OCI-LY3 (cell line): ENCODE measurements at regions not wholly inside any gene's neighbourhood (a gene's known extent, or its start where the extent isn't known, plus 50 kb on each side); places are given as distances from the start of the nearest gene placed in this dataset.

Source experiments
- H2AFZ ChIP-seq: fragments of 200-600, 300-600 bp; shearing (Covaris generic); 2 replicates; pipeline ENCODE4 v1.6.0; 2014; ENCODE audit warnings: antibody characterized with exemption, low read depth, low read length
- H3K27ac ChIP-seq: fragments of 200-600, 300-600 bp; sonication (generic); 2 replicates; pipeline ENCODE4 v1.5.1; 2014; ENCODE audit warnings: mild to moderate bottlenecking, low read length, moderate library complexity, mixed read lengths
- H3K27me3 ChIP-seq: fragments of 200-600, 300-600 bp; sonication (generic); 2 replicates; pipeline ENCODE4 v1.6.1; 2014; ENCODE audit warnings: low read depth, low read length, mixed read lengths
- H3K36me3 ChIP-seq: fragments of 200-600, 300-600 bp; sonication (generic); replicated peaks from 2 replicates; pipeline ENCODE3; 2014; ENCODE audit warnings: low read depth, low read length, mixed read lengths
- H3K4me1 ChIP-seq: fragments of 300-600, 200-600 bp; sonication (generic); 2 replicates; pipeline ENCODE4 v1.6.1; 2014; ENCODE audit warnings: low read length, mixed read lengths
- H3K4me2 ChIP-seq: fragments of 200-600, 300-600 bp; sonication (generic); 2 replicates; pipeline ENCODE4 v1.6.1; 2014; ENCODE audit warnings: low read length, mixed read lengths
- H3K4me3 ChIP-seq: fragments of 300-600, 200-600 bp; sonication (generic); 2 replicates; pipeline ENCODE4 v1.5.1; 2014; ENCODE audit warnings: antibody characterized with exemption, mild to moderate bottlenecking, low read length, moderate library complexity
- H3K79me2 ChIP-seq: fragments of 300-600, 200-600 bp; shearing (Covaris generic); 2 replicates; pipeline ENCODE4 v1.6.1; 2014; ENCODE audit warnings: mild to moderate bottlenecking, low read length, mixed read lengths
- H3K9ac ChIP-seq: fragments of 300-600, 200-600 bp; shearing (Covaris generic); 2 replicates; pipeline ENCODE4 v1.6.0; 2014; ENCODE audit warnings: mild to moderate bottlenecking, low read length, moderate library complexity
- H3K9me3 ChIP-seq: fragments of 200-600, 300-600 bp; shearing (Covaris generic); 2 replicates; pipeline ENCODE4 v1.6.1; 2014; ENCODE audit warnings: low read length, mixed read lengths; ENCODE audit not compliant: insufficient read depth
- H4K20me1 ChIP-seq: fragments of 200-600, 300-600 bp; sonication (generic); 2 replicates; pipeline ENCODE4 v1.6.1; 2016; ENCODE audit warnings: low read length, mixed read lengths; ENCODE audit not compliant: insufficient read depth
- EZH2phosphoT487 ChIP-seq: fragments of 200-600 bp; shearing (Covaris generic); IDR thresholded peaks from 2 replicates; pipeline ENCODE4 v1.6.1; 2018; ENCODE audit warnings: antibody characterized with exemption, mixed run types, low read depth
- TF ChIP-seq, protein P1 (sequence below): fragments of 200-600, 300-600 bp; sonication (generic); IDR thresholded peaks from 2 replicates; pipeline ENCODE4 v1.5.1; 2014; ENCODE audit warnings: antibody characterized with exemption, low read length, low read depth

DNA sequence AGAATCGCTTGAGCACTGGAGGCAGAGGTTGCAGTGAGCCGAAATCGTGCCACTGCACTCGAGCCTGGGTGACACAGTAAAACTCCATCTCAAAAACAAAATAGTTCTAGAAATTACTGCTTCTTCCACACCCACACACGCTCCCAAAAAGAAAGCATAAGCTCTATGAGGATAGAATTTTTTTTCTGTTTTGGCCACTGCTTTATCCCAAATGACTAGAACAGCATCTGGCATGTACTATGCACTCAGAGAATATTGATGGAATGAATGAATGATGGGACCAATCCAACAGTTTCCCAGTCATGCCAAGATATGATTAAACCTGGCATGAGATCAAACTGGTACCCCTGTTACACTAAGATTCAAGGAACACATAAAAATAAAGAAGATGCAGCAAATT, 455.4 kb upstream of the CHAC2 start:
- no peak overlapping the region for H3K4me2 ChIP-seq
- H3K27me3 ChIP-seq = no peaks in the 10 kb centered on the region
- no peaks in the 10 kb centered on the region for H4K20me1 ChIP-seq
- H3K4me3 ChIP-seq = no peak overlapping the region
- H3K79me2 ChIP-seq = no peaks in the 10 kb centered on the region
- no peak overlapping the region for H3K9ac ChIP-seq
- H3K4me1 ChIP-seq = no peaks in the 10 kb centered on the region
- no peak overlapping the region for H3K27ac ChIP-seq
- H3K36me3 ChIP-seq = no peaks in the 10 kb centered on the region
- TF ChIP-seq, protein P1, sequence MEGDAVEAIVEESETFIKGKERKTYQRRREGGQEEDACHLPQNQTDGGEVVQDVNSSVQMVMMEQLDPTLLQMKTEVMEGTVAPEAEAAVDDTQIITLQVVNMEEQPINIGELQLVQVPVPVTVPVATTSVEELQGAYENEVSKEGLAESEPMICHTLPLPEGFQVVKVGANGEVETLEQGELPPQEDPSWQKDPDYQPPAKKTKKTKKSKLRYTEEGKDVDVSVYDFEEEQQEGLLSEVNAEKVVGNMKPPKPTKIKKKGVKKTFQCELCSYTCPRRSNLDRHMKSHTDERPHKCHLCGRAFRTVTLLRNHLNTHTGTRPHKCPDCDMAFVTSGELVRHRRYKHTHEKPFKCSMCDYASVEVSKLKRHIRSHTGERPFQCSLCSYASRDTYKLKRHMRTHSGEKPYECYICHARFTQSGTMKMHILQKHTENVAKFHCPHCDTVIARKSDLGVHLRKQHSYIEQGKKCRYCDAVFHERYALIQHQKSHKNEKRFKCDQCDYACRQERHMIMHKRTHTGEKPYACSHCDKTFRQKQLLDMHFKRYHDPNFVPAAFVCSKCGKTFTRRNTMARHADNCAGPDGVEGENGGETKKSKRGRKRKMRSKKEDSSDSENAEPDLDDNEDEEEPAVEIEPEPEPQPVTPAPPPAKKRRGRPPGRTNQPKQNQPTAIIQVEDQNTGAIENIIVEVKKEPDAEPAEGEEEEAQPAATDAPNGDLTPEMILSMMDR = no peak
- TF ChIP-seq EZH2phosphoT487 = no peak
- H3K9me3 ChIP-seq = no peaks in the 10 kb centered on the region
- H2AFZ ChIP-seq = no peak overlapping the region

DNA sequence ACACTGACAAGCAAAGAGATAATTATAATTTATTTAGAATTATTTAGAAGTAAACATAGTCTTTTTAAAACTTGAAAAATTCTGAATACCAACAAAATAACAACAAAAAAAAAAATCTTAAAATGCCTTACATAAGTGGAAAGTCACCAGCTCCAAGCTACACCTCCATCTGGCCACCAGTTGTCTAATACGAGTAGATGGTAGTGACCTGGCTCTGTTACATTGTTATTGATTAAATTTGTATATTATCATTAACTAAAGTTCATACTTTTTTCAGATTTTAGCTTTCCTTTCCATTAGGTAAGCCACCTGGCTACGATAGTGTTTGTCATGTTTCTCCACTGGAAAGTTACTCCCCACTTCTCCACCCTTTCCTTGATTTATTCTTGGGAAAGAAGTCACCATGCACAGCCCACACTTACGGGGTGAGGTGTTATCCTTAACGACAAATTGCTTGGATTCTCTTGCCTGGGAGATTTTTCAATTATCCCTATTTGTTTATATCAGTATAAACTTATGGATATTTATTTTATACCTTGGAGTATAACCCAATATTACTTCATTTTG, 464.5 kb upstream of the CHAC2 start:
- H2AFZ ChIP-seq = no peak overlapping the region
- no peaks in the 10 kb centered on the region for H3K36me3 ChIP-seq
- H4K20me1 ChIP-seq = no peaks in the 10 kb centered on the region
- TF ChIP-seq EZH2phosphoT487 = no peak
- TF ChIP-seq, protein P1 = no peak
- H3K27me3 ChIP-seq = no peaks in the 10 kb centered on the region
- no peaks in the 10 kb centered on the region for H3K79me2 ChIP-seq
- no peaks in the 10 kb centered on the region for H3K9me3 ChIP-seq
- H3K9ac ChIP-seq = no peak overlapping the region
- no peak overlapping the region for H3K4me3 ChIP-seq
- no peaks in the 10 kb centered on the region for H3K4me1 ChIP-seq
- H3K4me2 ChIP-seq = no peak overlapping the region
- H3K27ac ChIP-seq = no peak overlapping the region

DNA sequence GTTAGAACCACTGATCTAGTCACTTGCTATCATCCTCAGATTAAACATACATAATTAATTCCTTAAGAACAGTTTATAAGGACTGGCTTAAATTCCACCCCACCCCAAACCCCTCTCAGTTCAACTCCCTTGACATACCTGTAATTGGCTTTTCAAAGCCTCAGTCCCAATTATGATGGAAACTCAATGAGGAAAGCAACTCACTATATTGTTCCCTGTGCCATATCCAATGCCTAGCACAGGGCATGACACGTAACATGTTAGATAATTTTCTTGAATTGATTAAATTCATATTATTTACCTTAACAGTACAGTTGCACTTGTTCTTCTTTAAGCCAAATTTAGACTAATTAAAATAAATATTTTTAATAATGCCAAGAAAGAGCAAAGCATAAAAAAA, 465.1 kb upstream of the CHAC2 start:
- Histone ChIP-seq H3K79me2 (no peaks in the 10 kb centered on the region), H2AFZ (no peak overlapping the region), H3K27ac (no peak overlapping the region), H3K9me3 (no peaks in the 10 kb centered on the region), H3K9ac (no peak overlapping the region), H3K36me3 (no peaks in the 10 kb centered on the region), H4K20me1 (no peaks in the 10 kb centered on the region), H3K4me3 (no peak overlapping the region), H3K4me1 (no peaks in the 10 kb centered on the region), H3K4me2 (no peak overlapping the region), H3K27me3 (no peaks in the 10 kb centered on the region)
- TF ChIP-seq, protein P1 = no peak
- TF ChIP-seq EZH2phosphoT487 = no peak

DNA sequence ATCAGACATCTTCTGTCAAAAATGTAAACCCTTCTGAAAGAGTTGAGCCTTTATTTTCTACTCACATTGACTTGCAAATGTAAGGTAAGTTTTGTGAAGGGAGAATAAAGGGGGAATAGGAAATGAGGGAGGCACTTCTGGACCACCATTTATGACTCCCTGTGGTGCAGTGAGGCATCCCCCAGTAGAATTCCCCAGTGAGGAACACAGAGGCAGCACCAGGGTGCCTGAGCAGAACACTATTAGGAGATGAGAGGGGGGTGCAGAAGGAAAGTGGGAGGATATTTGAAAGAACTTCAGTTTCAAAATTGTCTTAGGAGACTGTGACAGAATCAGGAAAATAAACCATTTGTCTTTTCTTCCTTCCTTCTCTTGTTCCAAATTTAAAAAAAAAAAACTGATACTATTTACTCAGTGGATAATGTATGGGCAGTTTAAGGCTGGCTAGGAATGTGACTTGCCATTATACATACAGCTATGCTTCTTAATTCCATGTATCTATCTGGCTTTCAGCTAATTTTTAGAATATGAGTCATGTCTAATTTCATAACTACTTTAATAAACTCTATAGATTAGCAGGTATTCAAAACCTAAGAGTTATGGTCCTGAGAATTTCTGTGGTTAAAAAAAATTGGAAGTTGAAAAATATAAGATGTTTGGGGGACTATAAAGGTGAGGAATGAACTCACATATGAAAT, 478.1 kb upstream of the CHAC2 start:
- H3K27ac ChIP-seq = no peak overlapping the region
- H4K20me1 ChIP-seq = no peaks in the 10 kb centered on the region
- no peaks in the 10 kb centered on the region for H3K9me3 ChIP-seq
- H3K27me3 ChIP-seq = no peaks in the 10 kb centered on the region
- TF ChIP-seq EZH2phosphoT487 = no peak
- TF ChIP-seq, protein P1 = no peak
- no peak overlapping the region for H3K4me2 ChIP-seq
- no peaks in the 10 kb centered on the region for H3K36me3 ChIP-seq
- H3K4me1 ChIP-seq = no peaks in the 10 kb centered on the region
- H3K79me2 ChIP-seq = no peaks in the 10 kb centered on the region
- no peak overlapping the region for H2AFZ ChIP-seq
- H3K4me3 ChIP-seq = no peak overlapping the region
- no peak overlapping the region for H3K9ac ChIP-seq
